ENCODE measurements at regions not wholly inside any gene's neighbourhood (a gene's known extent, or its start where the extent isn't known, plus 50 kb on each side); places are given as distances from the start of the nearest gene placed in this dataset.

GRCh38 chr16:66120656-66121055, 245.8 kb upstream of the CDH5 start:
- CTCF ChIA-PET (ENCODE audit: partially characterized antibody): no interaction called here
- Histone ChIP-seq H3K79me2 (ENCODE audit: control insufficient read depth in 1 of 2, insufficient read depth in 2 of 2, low read length in 2 of 2) (no peaks in the 10 kb centered on the region), H3K23me2 (ENCODE audit: low read depth, low read length) (no peaks in the 10 kb centered on the region), H4K91ac (replicated peaks; ENCODE audit: insufficient read length, low read length) (no peak overlapping the region), H2BK120ac (replicated peaks; ENCODE audit: low read depth, low read length) (no peak overlapping the region), H3K4me3 (ENCODE audit: extremely low read depth in 1 of 4, insufficient read depth in 2 of 4, low read depth in 3 of 4, low read length in 4 of 4) (no peak overlapping the region), H3K56ac (replicated peaks; ENCODE audit: insufficient read length, low read depth, low read length) (no peak overlapping the region), H2BK15ac (ENCODE audit: low read length) (no peak overlapping the region), H3K27me3 (replicated peaks in 1 of 4; ENCODE audit: control insufficient read depth in 3 of 4, extremely low read depth in 1 of 4, insufficient read depth in 3 of 4, low read length in 3 of 4) (no peaks in the 10 kb centered on the region), H3K9ac (replicated peaks in 1 of 4; ENCODE audit: extremely low read depth in 1 of 4, low read depth in 3 of 4, low read length in 3 of 4) (no peak overlapping the region), H4K8ac (ENCODE audit: extremely low read depth, insufficient read depth, low read length) (no peak overlapping the region), H2AK5ac (ENCODE audit: low read depth, low read length) (no peak overlapping the region), H3K27ac (ENCODE audit: low read depth, low read length) (no peak overlapping the region), H3K18ac (ENCODE audit: extremely low read depth, low read length) (no peak overlapping the region), H2BK20ac (ENCODE audit: low read length) (no peak overlapping the region), H2BK5ac (ENCODE audit: low read depth, low read length) (no peak overlapping the region), H3K79me1 (ENCODE audit: low read depth, low read length) (no peaks in the 10 kb centered on the region), H3K14ac (ENCODE audit: insufficient read length) (no peak overlapping the region), H4K20me1 (replicated peaks in 1 of 2; ENCODE audit: control insufficient read depth in 1 of 2, insufficient read depth in 2 of 2, low read length in 2 of 2) (no peaks in the 10 kb centered on the region), H3K4me1 (replicated peaks in 1 of 4; ENCODE audit: control insufficient read depth in 3 of 4, insufficient read depth in 4 of 4, low read length in 3 of 4) (no peaks in the 10 kb centered on the region), H3K36me3 (ENCODE audit: control insufficient read depth in 2 of 4, insufficient read depth in 4 of 4, low read length in 3 of 4) (no peaks in the 10 kb centered on the region), H3K4ac (replicated peaks; ENCODE audit: insufficient read length, low read depth, low read length) (no peak overlapping the region), H4K5ac (ENCODE audit: insufficient read length, low read depth, low read length) (no peak overlapping the region), H3K9me3 (ENCODE audit: insufficient read depth in 2 of 2, low read depth in 1 of 2, low read length in 1 of 2) (no peaks in the 10 kb centered on the region), H3K23ac (ENCODE audit: insufficient read length) (no peak overlapping the region), H2BK12ac (ENCODE audit: low read depth, low read length) (no peak overlapping the region), H3K4me2 (ENCODE audit: insufficient read depth in 1 of 2, low read depth in 2 of 2, low read length in 2 of 2) (no peak overlapping the region), H2AFZ (ENCODE audit: low read length) (no peak overlapping the region)
- no peak for FAIRE-seq
- TF ChIP-seq ATF2 (IDR thresholded peaks at IDR 0.05; ENCODE audit: low read length): no peak
- no peak for TF ChIP-seq BACH1 (IDR thresholded peaks at IDR 0.05; ENCODE audit: low read length)
- no peak for TF ChIP-seq RAD21 (IDR thresholded peaks at IDR 0.05 in 1 of 2, conservative IDR thresholded peaks at IDR 0.05 in 1 of 2; ENCODE audit: low read depth in 2 of 2, low read length in 2 of 2)
- TF ChIP-seq CHD2 (IDR thresholded peaks at IDR 0.05; ENCODE audit: low read length): no peak
- no peak for TF ChIP-seq CTCF (IDR thresholded peaks at IDR 0.05; ENCODE audit: control extremely low read depth in 1 of 3, insufficient read depth in 1 of 3, low read depth in 1 of 3, low read length in 3 of 3)
- no peak for TF ChIP-seq POLR2A (IDR thresholded peaks at IDR 0.05; ENCODE audit: control extremely low read depth in 1 of 2, low read depth in 2 of 2, low read length in 2 of 2)
- no peak for TF ChIP-seq KDM1A (IDR thresholded peaks at IDR 0.05; ENCODE audit: borderline replicate concordance, low read length)
- TF ChIP-seq ATF3 (IDR thresholded peaks at IDR 0.05; ENCODE audit: insufficient read depth, low read depth, low read length): no peak
- no peak for TF ChIP-seq YY1 (IDR thresholded peaks at IDR 0.05; ENCODE audit: low read depth, low read length)
- no peak for TF ChIP-seq KDM4A (IDR thresholded peaks at IDR 0.05; ENCODE audit: low read depth, low read length, severe bottlenecking)
- POLR2A ChIA-PET (ENCODE audit: partially characterized antibody): no interaction called here
- 88% methylated on average over 3 of the region's 3 CpGs; no CpG with 5 or more reads in 1 of the 2 experiments for WGBS, 2 experiments (ENCODE audit: extremely low coverage in 1 of 2, insufficient coverage in 1 of 2, insufficient read length in 1 of 2, insufficient replicate concordance in 2 of 2, low coverage in 1 of 2, low lambda C conversion rate in 2 of 2, missing lambda C conversion rate in 1 of 2)
- no peak for DNase-seq (ENCODE audit: low read depth in 1 of 2, low spot score in 2 of 2)

Data from H1 (cell line).